Gastroesophageal sphincter (tissue), 4 donors: ENCODE measurements at regions not wholly inside any gene's neighbourhood (a gene's known extent, or its start where the extent isn't known, plus 50 kb on each side); places are given as distances from the start of the nearest gene placed in this dataset.

Experiments used
- ATAC-seq: fragments of 150-250 bp; one replicate; pipeline ENCODE4 v1.9.1; 2016; ENCODE audit warnings: mild to moderate bottlenecking, moderate library complexity
- H3K27ac ChIP-seq, 4 donors: fragments of 200-600 bp; sonication (generic) in 3 of 4; 1 replicate in 3 of 4; 2 replicates in 1 of 4; pipeline ENCODE4 v1.5.1; 2016 to 2019
- H3K27me3 ChIP-seq: fragments of 200-600 bp; sonication (generic); one replicate; pipeline ENCODE4 v1.5.1; 2019
- H3K36me3 ChIP-seq, 2 donors: fragments of 200-600 bp; sonication (generic); one replicate each; pipeline ENCODE4 v1.5.1; 2019; ENCODE audit warnings: control low read depth in 1 of 2
- H3K4me1 ChIP-seq, 3 donors: fragments of 200-600 bp; sonication (generic); 1 replicate in 2 of 3; 2 replicates in 1 of 3; pipeline ENCODE4 v1.5.1; 2016 to 2019; ENCODE audit warnings: control low read depth in 2 of 3
- H3K4me3 ChIP-seq, 2 donors: fragments of 200-600 bp; sonication (generic); one replicate each; pipeline ENCODE4 v1.5.1; 2019; ENCODE audit warnings: mild to moderate bottlenecking in 1 of 2, moderate library complexity in 1 of 2
- H3K9me3 ChIP-seq, 3 donors: fragments of 200-600 bp; sonication (generic); one replicate each; pipeline ENCODE4 v1.5.1; 2017 to 2019; ENCODE audit warnings: control low read depth in 2 of 3
- EP300 ChIP-seq: sonication (generic); formaldehyde crosslinking; IDR thresholded peaks from one replicate; pipeline ENCODE4 v1.6.1; 2017; ENCODE audit warnings: antibody characterized with exemption, mild to moderate bottlenecking
- POLR2A ChIP-seq, 2 donors: fragments of 450-650 bp; IDR thresholded peaks; one replicate each; pipeline ENCODE4 v1.6.1; 2017; ENCODE audit warnings: antibody characterized with exemption in 2 of 2, mild to moderate bottlenecking in 2 of 2, moderate library complexity in 1 of 2
- POLR2AphosphoS5 ChIP-seq: sonication (generic); formaldehyde crosslinking; IDR thresholded peaks from one replicate; pipeline ENCODE4 v1.6.1; 2017; ENCODE audit warnings: antibody characterized with exemption
- WGBS, 2 donors: methylation state at CpG; one replicate each; pipeline ENCODE4 v1.1.5; 2018; ENCODE audit warnings: low coverage in 1 of 2; 5-methylcytosine and 5-hydroxymethylcytosine counted together
- TF ChIP-seq, protein P1 (sequence below), 4 experiments: fragments of 200-600 bp in 2 of 4; fragments of 450-650 bp in 2 of 4; sonication (generic) in 1 of 4; IDR thresholded peaks; one replicate each; pipeline ENCODE4 v1.5.1; 2017 to 2019; ENCODE audit warnings: antibody characterized with exemption in 4 of 4, mild to moderate bottlenecking in 2 of 4, moderate library complexity in 2 of 4

DNA sequence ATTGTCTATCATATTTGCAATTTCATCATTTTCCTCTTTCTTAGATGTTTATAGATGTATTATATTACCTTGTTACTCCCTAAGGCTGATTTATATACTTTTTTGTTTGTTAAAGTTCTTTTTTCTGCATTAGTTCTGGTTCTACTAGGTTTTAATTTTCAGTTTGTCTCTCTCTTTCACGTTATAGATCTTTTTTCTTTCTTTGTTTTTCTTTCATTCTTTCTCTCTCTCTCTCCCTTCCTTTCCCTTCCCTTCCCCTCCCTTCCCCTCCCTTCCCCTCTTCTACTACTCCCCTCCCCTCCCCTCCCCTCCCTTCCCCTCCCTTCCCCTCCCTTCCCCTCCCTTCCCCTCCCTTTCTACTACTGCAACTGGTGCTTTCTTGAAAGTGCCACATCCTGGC is 345.3 kb downstream of the CENPW start:
- H3K4me3 ChIP-seq, result no peak overlapping the region
- no peaks in the 10 kb centered on the region for H3K27me3 ChIP-seq
- ATAC-seq, result no peak
- no peaks in the 10 kb centered on the region for H3K4me1 ChIP-seq
- WGBS, 2 donors, result 70% methylated on average over 1 of the region's 1 CpG; no CpG with 5 or more reads in 1 of the 2 donors
- H3K27ac ChIP-seq, result no peak overlapping the region
- TF ChIP-seq POLR2A (IDR thresholded peaks at IDR 0.05) (no peak), POLR2AphosphoS5 (no peak), EP300 (no peak)
- TF ChIP-seq, protein P1, sequence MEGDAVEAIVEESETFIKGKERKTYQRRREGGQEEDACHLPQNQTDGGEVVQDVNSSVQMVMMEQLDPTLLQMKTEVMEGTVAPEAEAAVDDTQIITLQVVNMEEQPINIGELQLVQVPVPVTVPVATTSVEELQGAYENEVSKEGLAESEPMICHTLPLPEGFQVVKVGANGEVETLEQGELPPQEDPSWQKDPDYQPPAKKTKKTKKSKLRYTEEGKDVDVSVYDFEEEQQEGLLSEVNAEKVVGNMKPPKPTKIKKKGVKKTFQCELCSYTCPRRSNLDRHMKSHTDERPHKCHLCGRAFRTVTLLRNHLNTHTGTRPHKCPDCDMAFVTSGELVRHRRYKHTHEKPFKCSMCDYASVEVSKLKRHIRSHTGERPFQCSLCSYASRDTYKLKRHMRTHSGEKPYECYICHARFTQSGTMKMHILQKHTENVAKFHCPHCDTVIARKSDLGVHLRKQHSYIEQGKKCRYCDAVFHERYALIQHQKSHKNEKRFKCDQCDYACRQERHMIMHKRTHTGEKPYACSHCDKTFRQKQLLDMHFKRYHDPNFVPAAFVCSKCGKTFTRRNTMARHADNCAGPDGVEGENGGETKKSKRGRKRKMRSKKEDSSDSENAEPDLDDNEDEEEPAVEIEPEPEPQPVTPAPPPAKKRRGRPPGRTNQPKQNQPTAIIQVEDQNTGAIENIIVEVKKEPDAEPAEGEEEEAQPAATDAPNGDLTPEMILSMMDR (IDR thresholded peaks at IDR 0.05), result no peak
- H3K36me3 ChIP-seq, result no peaks in the 10 kb centered on the region
- H3K9me3 ChIP-seq, result no peaks in the 10 kb centered on the region

DNA sequence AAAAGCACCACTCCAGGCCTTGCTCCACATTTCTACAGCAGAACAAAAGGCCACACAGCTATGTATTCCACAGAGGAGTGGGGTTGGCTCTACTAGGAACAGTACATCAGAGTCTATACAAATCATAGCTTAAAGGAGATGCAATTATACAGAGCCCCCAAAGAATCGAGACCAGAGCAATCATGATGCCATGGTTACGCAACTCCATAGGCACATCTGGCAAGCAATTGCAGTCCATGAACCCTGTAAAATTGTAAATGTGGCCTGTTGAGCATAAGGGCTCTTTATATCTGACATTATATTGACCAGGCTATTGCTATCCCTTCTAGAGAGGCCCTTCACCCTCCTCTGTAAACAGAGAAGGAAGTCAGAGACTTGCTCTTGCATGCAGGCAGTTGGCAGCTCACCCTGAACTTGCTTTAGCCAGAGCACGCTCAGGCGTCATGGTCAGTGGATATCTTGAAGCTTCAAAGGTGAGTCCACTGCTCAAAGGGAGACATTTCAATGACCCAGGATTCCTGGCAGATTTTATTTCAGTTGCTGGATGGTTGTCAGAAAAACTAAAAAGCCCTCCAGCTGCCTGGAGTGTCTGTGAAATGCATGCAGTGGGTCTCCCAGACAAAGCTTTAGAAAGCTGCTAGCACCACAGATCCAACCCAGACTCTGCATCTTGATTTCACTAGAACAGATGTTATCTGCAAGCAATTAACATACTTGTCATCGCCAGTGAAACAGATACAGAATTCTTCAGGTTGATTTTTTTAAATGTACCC is 357.2 kb downstream of the CENPW start:
- 50 to 79% methylated on average over 3 to 4 of the region's 5 CpGs for WGBS, 2 donors
- no peak for TF ChIP-seq POLR2AphosphoS5
- TF ChIP-seq, protein P1 (IDR thresholded peaks at IDR 0.05), result no peak
- no peak for TF ChIP-seq POLR2A (IDR thresholded peaks at IDR 0.05)
- Histone ChIP-seq H3K27ac (no peak overlapping the region), H3K4me1 (no peaks in the 10 kb centered on the region), H3K4me3 (no peak overlapping the region), H3K9me3 (peaks cover 0 to 8% (median 0%) of the 10 kb centered on the region in 3 donors), H3K27me3 (no peaks in the 10 kb centered on the region), H3K36me3 (no peaks in the 10 kb centered on the region)
- ATAC-seq, result no peak

DNA sequence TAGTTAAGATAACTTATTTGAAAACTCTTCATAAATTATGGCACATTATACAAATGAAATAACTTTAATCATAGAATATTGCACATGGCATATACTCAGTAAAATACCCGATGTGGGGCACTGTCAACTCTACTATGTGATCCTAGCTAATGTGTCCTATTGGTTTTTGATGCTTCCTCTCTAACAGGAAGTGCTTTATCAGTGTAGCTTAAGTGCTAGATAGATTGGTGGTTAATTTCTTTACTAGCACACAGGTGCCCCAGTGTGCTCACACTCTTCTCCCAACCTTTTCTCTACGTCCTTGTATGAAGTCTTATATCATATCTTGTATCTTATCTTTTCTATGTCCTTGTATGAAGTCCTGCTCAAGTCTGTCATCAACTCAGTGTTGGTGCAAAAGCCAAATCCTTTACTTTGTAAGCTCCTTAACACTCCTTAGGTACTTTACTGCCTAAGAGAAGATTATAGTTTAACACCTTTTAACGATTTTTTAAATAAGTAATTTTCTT is 358.9 kb downstream of the CENPW start:
- H3K9me3 ChIP-seq, result no peaks in the 10 kb centered on the region
- no peaks in the 10 kb centered on the region for H3K4me1 ChIP-seq
- TF ChIP-seq POLR2A (IDR thresholded peaks at IDR 0.05), result no peak
- TF ChIP-seq, protein P1 (IDR thresholded peaks at IDR 0.05), result no peak
- TF ChIP-seq POLR2AphosphoS5, result no peak
- no peak for TF ChIP-seq EP300
- ATAC-seq, result no peak
- 69 to 93% methylated on average over 3 of the region's 3 CpGs for WGBS, 2 donors
- H3K36me3 ChIP-seq, result no peaks in the 10 kb centered on the region
- no peaks in the 10 kb centered on the region for H3K27me3 ChIP-seq
- H3K27ac ChIP-seq, result no peak overlapping the region
- no peak overlapping the region for H3K4me3 ChIP-seq

DNA sequence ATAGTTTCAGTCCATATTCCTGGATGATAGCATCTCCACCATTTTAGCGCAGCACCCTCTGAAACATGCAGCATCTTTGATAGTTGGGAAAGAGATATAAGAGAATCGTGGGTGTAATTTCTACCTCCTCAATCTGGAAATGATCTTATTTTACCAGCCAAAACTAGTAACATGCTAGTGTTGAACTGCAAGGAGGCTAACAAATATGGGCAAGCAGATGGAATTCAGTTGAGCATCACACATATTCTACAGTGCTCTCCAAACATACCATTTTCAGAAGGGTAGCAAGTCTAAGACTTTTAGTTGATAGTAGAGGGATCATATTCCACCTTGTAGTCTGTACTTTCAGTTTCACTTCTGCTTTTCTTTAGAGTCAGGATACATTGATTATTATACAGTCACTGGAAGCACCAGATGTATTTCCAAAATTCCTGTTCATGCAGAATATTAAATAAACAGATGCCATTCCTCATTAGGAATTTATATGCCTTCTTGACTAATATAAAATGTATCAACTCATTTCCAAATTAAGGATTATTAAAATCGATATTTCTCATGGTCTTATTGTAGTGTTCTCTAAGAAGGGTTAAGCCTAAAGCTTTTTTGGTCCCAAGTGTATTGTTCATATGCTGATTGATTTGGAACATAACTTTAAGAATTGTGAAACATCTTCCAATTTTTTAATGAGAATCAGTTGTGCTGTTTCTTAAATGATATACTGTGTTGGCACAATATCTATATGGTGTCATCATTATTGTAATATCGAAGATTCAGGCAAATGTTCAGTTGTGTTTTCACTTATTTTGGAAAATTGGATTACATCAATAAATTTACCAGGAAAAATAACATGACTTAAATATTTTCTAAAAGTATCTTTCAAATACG is 362.0 kb downstream of the CENPW start:
- Histone ChIP-seq H3K27ac (no peak overlapping the region), H3K4me1 (no peaks in the 10 kb centered on the region), H3K27me3 (no peaks in the 10 kb centered on the region), H3K9me3 (no peaks in the 10 kb centered on the region), H3K4me3 (no peak overlapping the region), H3K36me3 (no peaks in the 10 kb centered on the region)
- 78 to 80% methylated on average over 5 of the region's 5 CpGs for WGBS, 2 donors
- no peak for ATAC-seq
- TF ChIP-seq POLR2A (IDR thresholded peaks at IDR 0.05) (no peak), POLR2AphosphoS5 (no peak), EP300 (no peak)
- TF ChIP-seq, protein P1 (IDR thresholded peaks at IDR 0.05), result no peak
